B cell (primary cell): ENCODE measurements at regions not wholly inside any gene's neighbourhood (a gene's known extent, or its start where the extent isn't known, plus 50 kb on each side); places are given as distances from the start of the nearest gene placed in this dataset.

Source experiments
- ATAC-seq: fragments of 200-7000 bp; cut with Tn5 transposase; one replicate; pipeline ENCODE4 v1.10.0; 2021; ENCODE audit warnings: low read depth, mild to moderate bottlenecking, moderate number of reproducible peaks, moderate library complexity
- CTCF ChIA-PET: fragments of 350-600 bp; sonication (Branson Sonifier 250); formaldehyde crosslinking; loops from one replicate; lab custom pipeline; 2021; ENCODE audit warnings: antibody characterized with exemption, inconsistent platforms; lab: Charles Lee
- POLR2A ChIA-PET: fragments of 350-600 bp; sonication (Branson Sonifier 250); formaldehyde crosslinking; loops from one replicate; lab custom pipeline; 2021; ENCODE audit warnings: antibody characterized with exemption; lab: Charles Lee
- DNase-seq: peaks from one replicate; pipeline ENCODE4 v3.0.0; 2013
- H2AFZ ChIP-seq: 2 replicates; pipeline ENCODE4 v1.6.1; 2012; ENCODE audit warnings: mild to moderate bottlenecking, low read depth, low read length; ENCODE audit not compliant: insufficient read depth, poor library complexity, severe bottlenecking
- H3K27ac ChIP-seq, 2 donors: 1 replicate in 1 of 2; 2 replicates in 1 of 2; pipeline ENCODE4 v1.5.1; 2012 to 2013; ENCODE audit warnings: low read length in 2 of 2, mild to moderate bottlenecking in 2 of 2, moderate library complexity in 1 of 2
- H3K27me3 ChIP-seq, 4 experiments: fragments of 200-600 bp in 1 of 4; sonication (generic) in 1 of 4; replicated peaks in 1 of 4; 1 replicate in 2 of 4; 2 replicates in 2 of 4; pipeline versions ENCODE4 v1.6.1 to v1.7.0; 2013 to 2016; ENCODE audit warnings: low read length in 3 of 4, mild to moderate bottlenecking in 2 of 4, mixed read lengths in 1 of 4, moderate library complexity in 1 of 4; ENCODE audit not compliant: insufficient read depth in 4 of 4, control insufficient read depth in 3 of 4; ENCODE audit errors: control extremely low read depth in 1 of 4
- H3K36me3 ChIP-seq, 2 experiments: replicated peaks in 1 of 2; 1 replicate in 1 of 2; 2 replicates in 1 of 2; pipeline versions ENCODE4 v1.6.1 to v1.7.1; 2013; ENCODE audit warnings: low read length in 1 of 2; ENCODE audit not compliant: insufficient read depth in 2 of 2, control insufficient read depth in 1 of 2; ENCODE audit errors: control extremely low read depth in 1 of 2, extremely low read depth in 1 of 2
- H3K4me1 ChIP-seq, 2 donors: fragments of 200-600 bp in 1 of 2; sonication (generic) in 1 of 2; 1 replicate in 1 of 2; 2 replicates in 1 of 2; pipeline versions ENCODE4 v1.5.1 to v1.6.1; 2013 to 2017; ENCODE audit warnings: low read length in 2 of 2; ENCODE audit not compliant: control insufficient read depth in 2 of 2, insufficient read depth in 2 of 2
- H3K4me2 ChIP-seq: replicated peaks from 2 replicates; pipeline ENCODE3; 2012; ENCODE audit warnings: mild to moderate bottlenecking, low read depth, low read length; ENCODE audit not compliant: poor library complexity, severe bottlenecking
- H3K4me3 ChIP-seq, 5 experiments: fragments of 200-600 bp in 1 of 5; sonication (generic) in 1 of 5; 1 replicate in 3 of 5; 2 replicates in 2 of 5; pipeline versions ENCODE4 v1.5.1 to v1.7.0; 2011 to 2016; ENCODE audit warnings: low read length in 4 of 5, mild to moderate bottlenecking in 4 of 5, low read depth in 2 of 5, control low read depth in 1 of 5, moderate library complexity in 1 of 5; ENCODE audit not compliant: insufficient read depth in 1 of 5; ENCODE audit errors: control extremely low read depth in 1 of 5, extremely low read depth in 1 of 5
- H3K79me2 ChIP-seq: fragments of 200-600 bp; sonication (generic); one replicate; pipeline ENCODE4 v1.6.0; 2016; ENCODE audit warnings: low read length; ENCODE audit not compliant: control insufficient read depth, insufficient read depth
- H3K9ac ChIP-seq: fragments of 200-600 bp; sonication (generic); 2 replicates; pipeline ENCODE4 v1.6.1; 2017; ENCODE audit warnings: mild to moderate bottlenecking, low read length, moderate library complexity
- H3K9me3 ChIP-seq, 3 donors: one replicate each; pipeline versions ENCODE4 v1.6.1 to v1.7.1; 2013; ENCODE audit warnings: low read length in 2 of 3; ENCODE audit not compliant: control insufficient read depth in 2 of 3, insufficient read depth in 1 of 3; ENCODE audit errors: control extremely low read depth in 1 of 3
- H4K20me1 ChIP-seq: 2 replicates; pipeline ENCODE4 v1.6.0; 2012; ENCODE audit warnings: mild to moderate bottlenecking, low read length; ENCODE audit not compliant: insufficient read depth, control insufficient read depth, poor library complexity, severe bottlenecking
- H3K27ac Mint-ChIP-seq: one replicate; pipeline ENCODE4 v1.8.0; 2021; ENCODE audit warnings: mixed read lengths
- H3K27me3 Mint-ChIP-seq: one replicate; pipeline ENCODE4 v1.8.0; 2021; ENCODE audit warnings: mixed read lengths
- H3K4me1 Mint-ChIP-seq: one replicate; pipeline ENCODE4 v1.8.0; 2021; ENCODE audit warnings: mixed read lengths
- H3K4me3 Mint-ChIP-seq: one replicate; pipeline ENCODE4 v1.8.0; 2021; ENCODE audit warnings: mixed read lengths
- H3K9me3 Mint-ChIP-seq: one replicate; pipeline ENCODE4 v1.8.0; 2022; ENCODE audit warnings: mixed read lengths; ENCODE audit not compliant: insufficient read depth
- EZH2 ChIP-seq: IDR thresholded peaks from 2 replicates; pipeline ENCODE4 v1.6.1; 2012; ENCODE audit warnings: borderline replicate concordance, low read depth, mild to moderate bottlenecking, moderate library complexity, low read length; ENCODE audit not compliant: insufficient read depth, poor library complexity, severe bottlenecking
- WGBS: methylation state at CpG from one replicate; pipeline ENCODE4 v1.1.5; 2013; ENCODE audit warnings: missing lambda C conversion rate; ENCODE audit not compliant: insufficient coverage; 5-methylcytosine and 5-hydroxymethylcytosine counted together
- intact Hi-C: fragments of 100-400 bp; cut with micrococcal nuclease; formaldehyde crosslinking; loops from one replicate; pipeline ENCODE4 v1.10.0; 2022
- TF ChIP-seq, protein P1 (sequence below): fragments of 200-600 bp; IDR thresholded peaks from one replicate; pipeline ENCODE4 v1.8.0; 2022; ENCODE audit warnings: antibody characterized with exemption, mild to moderate bottlenecking

- Mint-ChIP-seq H3K9me3 (no peaks in the 10 kb centered on the region), H3K27me3 (peaks cover 14% of the 10 kb centered on the region), H3K4me1 (no peaks in the 10 kb centered on the region), H3K27ac (no peak overlapping the region), H3K4me3 (no peak overlapping the region)
- H3K27me3 ChIP-seq: peaks cover 0 to 2% (median 0%) of the 10 kb centered on the region in 4 experiments
- TF ChIP-seq EZH2: no peak
- TF ChIP-seq, protein P1, sequence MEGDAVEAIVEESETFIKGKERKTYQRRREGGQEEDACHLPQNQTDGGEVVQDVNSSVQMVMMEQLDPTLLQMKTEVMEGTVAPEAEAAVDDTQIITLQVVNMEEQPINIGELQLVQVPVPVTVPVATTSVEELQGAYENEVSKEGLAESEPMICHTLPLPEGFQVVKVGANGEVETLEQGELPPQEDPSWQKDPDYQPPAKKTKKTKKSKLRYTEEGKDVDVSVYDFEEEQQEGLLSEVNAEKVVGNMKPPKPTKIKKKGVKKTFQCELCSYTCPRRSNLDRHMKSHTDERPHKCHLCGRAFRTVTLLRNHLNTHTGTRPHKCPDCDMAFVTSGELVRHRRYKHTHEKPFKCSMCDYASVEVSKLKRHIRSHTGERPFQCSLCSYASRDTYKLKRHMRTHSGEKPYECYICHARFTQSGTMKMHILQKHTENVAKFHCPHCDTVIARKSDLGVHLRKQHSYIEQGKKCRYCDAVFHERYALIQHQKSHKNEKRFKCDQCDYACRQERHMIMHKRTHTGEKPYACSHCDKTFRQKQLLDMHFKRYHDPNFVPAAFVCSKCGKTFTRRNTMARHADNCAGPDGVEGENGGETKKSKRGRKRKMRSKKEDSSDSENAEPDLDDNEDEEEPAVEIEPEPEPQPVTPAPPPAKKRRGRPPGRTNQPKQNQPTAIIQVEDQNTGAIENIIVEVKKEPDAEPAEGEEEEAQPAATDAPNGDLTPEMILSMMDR: no peak
- no CpG with 5 or more reads among the region's 3 CpGs for WGBS
- CTCF ChIA-PET: no interaction called here
- ATAC-seq (no peak), DNase-seq (no peak)
- no peak overlapping the region for H3K4me2 ChIP-seq
- H3K4me1 ChIP-seq: no peaks in the 10 kb centered on the region
- no peaks in the 10 kb centered on the region for H3K9me3 ChIP-seq
- no peak overlapping the region for H3K4me3 ChIP-seq
- no peaks in the 10 kb centered on the region for H3K79me2 ChIP-seq
- H3K9ac ChIP-seq: no peak overlapping the region
- H3K36me3 ChIP-seq: no peaks in the 10 kb centered on the region
- no peak overlapping the region for H3K27ac ChIP-seq
- POLR2A ChIA-PET: no interaction called here
- intact Hi-C loops: no loop called here
- H2AFZ ChIP-seq: no peak overlapping the region
- H4K20me1 ChIP-seq: no peaks in the 10 kb centered on the region
Observed at GRCh38 chr1:222204475-222204874, 343.4 kb downstream of the HHIPL2 start.

DNA sequence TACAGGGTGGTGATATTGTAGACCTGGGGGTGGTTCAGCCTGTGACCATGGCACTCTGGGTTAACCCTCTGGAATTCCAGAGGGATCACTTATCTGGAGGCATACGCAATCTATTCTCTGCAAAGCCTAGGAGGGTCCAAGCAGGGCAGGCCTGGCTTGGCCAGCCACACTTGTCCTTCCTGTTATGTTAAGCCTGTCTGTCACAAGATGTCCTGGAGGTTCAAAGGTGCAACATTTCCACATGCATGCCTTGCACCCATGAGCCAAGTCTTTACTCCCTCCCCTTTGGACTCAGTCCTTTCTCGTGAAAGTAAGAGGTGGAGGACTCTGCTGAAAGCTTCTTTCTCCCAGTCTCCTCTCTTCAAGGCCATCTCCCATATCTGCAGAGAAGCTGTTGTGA is 345.1 kb downstream of the HHIPL2 start:
- no peak overlapping the region for H3K27ac Mint-ChIP-seq
- Histone ChIP-seq H3K27me3 (peaks cover 0 to 2% (median 0%) of the 10 kb centered on the region in 4 experiments), H3K4me2 (no peak overlapping the region), H3K27ac (no peak overlapping the region), H2AFZ (no peak overlapping the region), H3K36me3 (no peaks in the 10 kb centered on the region), H3K9me3 (no peaks in the 10 kb centered on the region), H3K4me3 (no peak overlapping the region), H3K4me1 (no peaks in the 10 kb centered on the region), H3K9ac (no peak overlapping the region), H4K20me1 (no peaks in the 10 kb centered on the region), H3K79me2 (no peaks in the 10 kb centered on the region)
- no peak for TF ChIP-seq EZH2
- TF ChIP-seq, protein P1: no peak
- H3K9me3 Mint-ChIP-seq: no peaks in the 10 kb centered on the region
- ATAC-seq (no peak), DNase-seq (no peak)
- H3K4me1 Mint-ChIP-seq: no peaks in the 10 kb centered on the region
- ChIA-PET CTCF (no interaction called here), POLR2A (no interaction called here)
- WGBS: 100% methylated on average over 1 of the region's 2 CpGs
- intact Hi-C loops: no loop called here
- H3K27me3 Mint-ChIP-seq: peaks cover 6% of the 10 kb centered on the region
- H3K4me3 Mint-ChIP-seq: no peak overlapping the region
